MCF 10A (cell line): ENCODE measurements at regions not wholly inside any gene's neighbourhood (a gene's known extent, or its start where the extent isn't known, plus 50 kb on each side); places are given as distances from the start of the nearest gene placed in this dataset.

ENCODE experiments used
- BruUV-seq: library from RNA; stranded (reverse); fragments of 400-500 nt; replicated peaks from 2 replicates; lab custom pipeline; 2021; lab: Mats Ljungman, UMichigan
- CTCF ChIA-PET: fragments of 300-600 bp; sonication (Branson Sonifier 250); formaldehyde crosslinking; extraction: SDS; loops from one replicate; lab custom pipeline; 2021; ENCODE audit warnings: antibody characterized with exemption, inconsistent platforms; lab: Yijun Ruan, JAX
- POLR2A ChIA-PET: fragments of 300-600, 350-650 bp; sonication (Branson Sonifier 250); formaldehyde crosslinking; extraction: SDS; loops from one replicate; lab custom pipeline; 2020; ENCODE audit warnings: antibody characterized with exemption, inconsistent platforms; lab: Yijun Ruan, JAX
- DNase-seq: peaks from one replicate; pipeline ENCODE4 v3.0.0-alpha.2; 2018; ENCODE audit not compliant: unreplicated experiment
- H3K27ac Mint-ChIP-seq: one replicate; pipeline ENCODE4 v1.8.0; 2022; ENCODE audit warnings: mild to moderate bottlenecking, low read depth, mixed read lengths; ENCODE audit not compliant: unreplicated experiment
- H3K27me3 Mint-ChIP-seq: one replicate; pipeline ENCODE4 v1.8.0; 2022; ENCODE audit warnings: mixed read lengths; ENCODE audit not compliant: insufficient read depth, unreplicated experiment
- H3K36me3 Mint-ChIP-seq: one replicate; pipeline ENCODE4 v1.8.0; 2022; ENCODE audit warnings: mild to moderate bottlenecking, moderate library complexity, mixed read lengths; ENCODE audit not compliant: insufficient read depth, unreplicated experiment
- H3K4me1 Mint-ChIP-seq: one replicate; pipeline ENCODE4 v1.8.0; 2022; ENCODE audit warnings: mixed read lengths; ENCODE audit not compliant: insufficient read depth, unreplicated experiment
- H3K4me3 Mint-ChIP-seq: one replicate; pipeline ENCODE4 v1.8.0; 2022; ENCODE audit warnings: mild to moderate bottlenecking, moderate library complexity, mixed read lengths; ENCODE audit not compliant: unreplicated experiment
- H3K9me3 Mint-ChIP-seq: one replicate; pipeline ENCODE4 v1.8.0; 2022; ENCODE audit warnings: mixed read lengths; ENCODE audit not compliant: unreplicated experiment
- intact Hi-C: fragments of 100-400 bp; cut with micrococcal nuclease; formaldehyde crosslinking; loops from 2 replicates; pipeline ENCODE4 v1.14.1; 2022
- TF ChIP-seq, protein P1 (sequence below): fragments of 200-600 bp; IDR thresholded peaks from one replicate; pipeline ENCODE4 v1.8.0; 2022; ENCODE audit warnings: antibody characterized with exemption, mild to moderate bottlenecking; ENCODE audit not compliant: unreplicated experiment

DNA sequence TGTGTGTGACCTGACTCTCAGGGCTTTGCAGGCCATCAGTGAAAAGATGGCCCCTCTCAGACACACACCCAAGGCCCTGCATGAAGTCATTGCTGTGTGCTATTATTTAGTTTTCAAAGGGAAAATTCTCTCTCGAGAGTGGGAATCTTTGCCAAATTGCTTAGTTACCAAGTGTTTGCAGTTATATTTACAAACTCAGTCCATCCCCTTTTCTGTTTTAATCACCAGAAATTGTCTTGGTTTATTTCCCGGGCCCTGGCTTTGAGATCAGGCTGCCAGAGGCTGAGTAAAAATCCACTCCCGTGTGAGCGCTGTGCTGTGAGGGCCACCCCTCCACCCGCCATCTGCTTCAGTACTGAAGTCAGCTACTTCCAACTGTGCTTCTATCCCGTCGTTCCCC is 163.1 kb downstream of the SOD2 start:
- TF ChIP-seq, protein P1, sequence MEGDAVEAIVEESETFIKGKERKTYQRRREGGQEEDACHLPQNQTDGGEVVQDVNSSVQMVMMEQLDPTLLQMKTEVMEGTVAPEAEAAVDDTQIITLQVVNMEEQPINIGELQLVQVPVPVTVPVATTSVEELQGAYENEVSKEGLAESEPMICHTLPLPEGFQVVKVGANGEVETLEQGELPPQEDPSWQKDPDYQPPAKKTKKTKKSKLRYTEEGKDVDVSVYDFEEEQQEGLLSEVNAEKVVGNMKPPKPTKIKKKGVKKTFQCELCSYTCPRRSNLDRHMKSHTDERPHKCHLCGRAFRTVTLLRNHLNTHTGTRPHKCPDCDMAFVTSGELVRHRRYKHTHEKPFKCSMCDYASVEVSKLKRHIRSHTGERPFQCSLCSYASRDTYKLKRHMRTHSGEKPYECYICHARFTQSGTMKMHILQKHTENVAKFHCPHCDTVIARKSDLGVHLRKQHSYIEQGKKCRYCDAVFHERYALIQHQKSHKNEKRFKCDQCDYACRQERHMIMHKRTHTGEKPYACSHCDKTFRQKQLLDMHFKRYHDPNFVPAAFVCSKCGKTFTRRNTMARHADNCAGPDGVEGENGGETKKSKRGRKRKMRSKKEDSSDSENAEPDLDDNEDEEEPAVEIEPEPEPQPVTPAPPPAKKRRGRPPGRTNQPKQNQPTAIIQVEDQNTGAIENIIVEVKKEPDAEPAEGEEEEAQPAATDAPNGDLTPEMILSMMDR, result no peak
- Mint-ChIP-seq H3K27ac (no peak overlapping the region), H3K4me3 (no peak overlapping the region), H3K27me3 (peaks cover 14% of the 10 kb centered on the region), H3K36me3 (no peaks in the 10 kb centered on the region), H3K9me3 (no peaks in the 10 kb centered on the region), H3K4me1 (no peaks in the 10 kb centered on the region)
- ChIA-PET CTCF (no interaction called here), POLR2A (no interaction called here)
- no peak for DNase-seq
- intact Hi-C loops, result no loop called here
- no TSS peak for BruUV-seq

DNA sequence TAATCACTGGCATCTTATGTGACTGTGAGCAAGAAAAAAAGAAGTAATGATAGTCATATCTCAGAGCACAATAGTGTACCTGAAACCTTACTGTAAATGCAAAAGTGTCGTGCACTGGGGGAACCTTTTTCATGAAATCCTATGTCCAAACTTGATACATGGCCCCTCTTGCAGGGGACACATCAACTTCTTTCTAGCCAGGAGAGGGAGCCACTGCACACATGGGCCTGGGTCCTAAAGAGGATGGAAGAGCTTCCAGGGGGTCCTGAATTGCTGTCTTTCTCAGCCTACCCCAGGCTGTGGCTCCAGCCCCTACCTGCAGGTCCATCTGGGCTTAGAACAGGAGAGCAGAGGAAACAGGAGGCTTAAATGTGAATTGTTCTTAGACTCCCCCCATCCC is 165.7 kb downstream of the SOD2 start:
- DNase-seq, result no peak
- no TSS peak for BruUV-seq
- no peaks in the 10 kb centered on the region for H3K36me3 Mint-ChIP-seq
- no peak overlapping the region for H3K4me3 Mint-ChIP-seq
- intact Hi-C loops, result no loop called here
- CTCF ChIA-PET, result no interaction called here
- peaks cover 35% of the 10 kb centered on the region for H3K27me3 Mint-ChIP-seq
- H3K4me1 Mint-ChIP-seq, result no peaks in the 10 kb centered on the region
- no peaks in the 10 kb centered on the region for H3K9me3 Mint-ChIP-seq
- POLR2A ChIA-PET, result interaction anchor here (0.6 kb wide), 1 partner anchor 658 kb away, joined by 3 read pairs; no protein-coding TSS in a partner anchor
- no peak overlapping the region for H3K27ac Mint-ChIP-seq
- TF ChIP-seq, protein P1, result no peak

DNA sequence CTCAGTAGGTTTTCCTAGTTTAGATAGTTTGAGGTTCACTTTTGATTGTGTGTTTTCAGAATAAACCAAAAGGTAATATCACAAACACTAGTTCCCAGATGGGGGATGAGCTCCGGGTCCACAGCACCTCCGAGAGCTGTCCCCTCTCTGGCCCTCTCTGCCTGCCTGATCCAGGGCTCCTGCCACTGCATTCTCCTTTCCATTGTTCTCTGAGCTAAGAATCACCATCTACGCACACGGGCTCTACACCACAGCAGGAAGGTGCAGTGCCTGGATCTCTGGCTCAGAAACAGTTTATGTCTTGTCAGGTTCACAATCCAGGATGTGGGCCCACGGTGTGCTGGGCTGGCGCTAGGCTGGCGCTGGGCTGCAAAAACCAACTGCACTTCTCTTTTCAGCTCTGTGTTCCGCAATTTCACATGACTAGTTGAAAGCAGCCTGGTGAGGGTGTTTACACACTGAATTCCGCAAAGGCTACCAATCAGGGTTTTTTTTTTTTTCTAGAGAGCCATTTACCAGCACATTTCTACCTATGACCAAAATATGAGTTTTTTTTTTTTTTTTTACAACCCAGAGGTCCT is 167.5 kb downstream of the SOD2 start:
- Mint-ChIP-seq H3K9me3 (no peaks in the 10 kb centered on the region), H3K4me1 (no peaks in the 10 kb centered on the region), H3K27me3 (peaks cover 38% of the 10 kb centered on the region), H3K36me3 (no peaks in the 10 kb centered on the region), H3K27ac (no peak overlapping the region), H3K4me3 (no peak overlapping the region)
- TF ChIP-seq, protein P1, result no peak
- CTCF ChIA-PET, result no interaction called here
- BruUV-seq, result no TSS peak
- no peak for DNase-seq
- POLR2A ChIA-PET, result no interaction called here
- intact Hi-C loops, result no loop called here

DNA sequence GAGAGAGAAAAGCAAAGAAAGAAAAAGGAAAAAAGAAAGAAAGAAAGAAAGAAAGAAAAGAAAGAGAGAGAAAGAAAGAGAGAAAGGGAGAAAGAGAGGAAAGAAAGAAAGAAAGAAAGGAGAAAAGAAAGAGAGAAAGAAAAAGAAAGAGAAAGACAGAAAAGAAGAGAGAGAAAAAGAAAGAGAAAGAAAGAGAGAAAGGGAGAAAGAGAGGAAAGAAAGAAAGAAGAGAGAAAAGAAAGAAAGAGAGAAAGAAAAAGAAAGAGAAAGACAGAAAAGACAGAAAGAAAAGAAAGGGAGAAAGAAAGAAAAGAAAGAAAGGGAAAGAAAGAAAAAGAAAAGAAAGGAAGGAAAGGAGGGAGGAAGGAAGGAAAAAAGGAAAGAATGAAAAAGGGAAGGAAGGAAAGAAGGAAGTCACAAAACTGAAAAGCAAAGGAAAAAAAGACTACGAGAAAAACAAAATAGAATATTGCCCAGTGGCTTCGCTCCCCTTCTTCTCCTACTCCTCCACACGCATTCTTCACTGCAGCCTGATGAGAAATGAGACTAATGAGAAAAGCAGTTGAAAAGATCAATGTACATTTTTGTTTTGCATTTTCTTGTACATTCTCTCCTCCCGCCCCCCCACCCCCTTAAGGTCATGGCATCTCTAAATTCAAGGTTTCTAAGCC is 170.0 kb downstream of the SOD2 start:
- BruUV-seq, result no TSS peak
- no peak for DNase-seq
- H3K4me3 Mint-ChIP-seq, result no peak overlapping the region

More for the DNA sequence above, 170.0 kb downstream of the SOD2 start:
- H3K4me1 Mint-ChIP-seq, result no peaks in the 10 kb centered on the region
- intact Hi-C loops, result no loop called here
- CTCF ChIA-PET, result no interaction called here
- peaks cover 50% of the 10 kb centered on the region for H3K27me3 Mint-ChIP-seq
- H3K9me3 Mint-ChIP-seq, result no peaks in the 10 kb centered on the region
- H3K27ac Mint-ChIP-seq, result no peak overlapping the region
- no peaks in the 10 kb centered on the region for H3K36me3 Mint-ChIP-seq
- TF ChIP-seq, protein P1, result no peak
- POLR2A ChIA-PET, result no interaction called here
